Caco-2 (cell line): ENCODE measurements at regions not wholly inside any gene's neighbourhood (a gene's known extent, or its start where the extent isn't known, plus 50 kb on each side); places are given as distances from the start of the nearest gene placed in this dataset.

Source experiments
- BruUV-seq: library from RNA; stranded (reverse); fragments of 400-500 nt; replicated peaks from 2 replicates; lab custom pipeline; 2021; lab: Mats Ljungman, UMichigan
- CTCF ChIA-PET: fragments of 300-600 bp; sonication (Branson Sonifier 250); formaldehyde crosslinking; loops from one replicate; lab custom pipeline; 2022; ENCODE audit warnings: antibody characterized with exemption; lab: Charles Lee
- POLR2A ChIA-PET: fragments of 300-600 bp; sonication (Branson Sonifier 250); formaldehyde crosslinking; loops from one replicate; lab custom pipeline; 2022; ENCODE audit warnings: antibody characterized with exemption; lab: Charles Lee
- DNase-seq, 2 experiments: peaks; one replicate each; pipeline versions ENCODE4 v3.0.0 to v3.0.0-alpha.2; 2020 to 2022
- H3K27me3 ChIP-seq: replicated peaks from 2 replicates; pipeline ENCODE4 v1.6.0; 2011; ENCODE audit warnings: low read length; ENCODE audit not compliant: control insufficient read depth, insufficient read depth
- H3K36me3 ChIP-seq: 2 replicates; pipeline ENCODE4 v1.5.1; 2011; ENCODE audit warnings: low read length; ENCODE audit not compliant: control insufficient read depth, insufficient read depth
- H3K4me1 ChIP-seq: fragments of 250-450 bp; sonication (Bioruptor Pico); 2 replicates; pipeline ENCODE4 v1.5.1; 2020; ENCODE audit warnings: mild to moderate bottlenecking
- H3K4me3 ChIP-seq: 2 replicates; pipeline ENCODE4 v1.5.1; 2011; ENCODE audit warnings: low read depth, mild to moderate bottlenecking, control low read depth, low read length
- H3K9me3 ChIP-seq: fragments of 250-450 bp; sonication (Bioruptor Pico); 2 replicates; pipeline ENCODE4 v1.5.1; 2020; ENCODE audit warnings: mild to moderate bottlenecking, moderate library complexity
- H3K27ac Mint-ChIP-seq: one replicate; pipeline ENCODE4 v1.8.0; 2022; ENCODE audit warnings: mixed read lengths; ENCODE audit not compliant: unreplicated experiment
- H3K27me3 Mint-ChIP-seq: one replicate; pipeline ENCODE4 v1.8.0; 2022; ENCODE audit warnings: mixed read lengths; ENCODE audit not compliant: insufficient read depth, unreplicated experiment
- H3K36me3 Mint-ChIP-seq: one replicate; pipeline ENCODE4 v1.8.0; 2022; ENCODE audit warnings: mild to moderate bottlenecking, mixed read lengths; ENCODE audit not compliant: insufficient read depth, unreplicated experiment
- H3K4me1 Mint-ChIP-seq: one replicate; pipeline ENCODE4 v1.8.0; 2022; ENCODE audit warnings: low read depth, mixed read lengths; ENCODE audit not compliant: unreplicated experiment
- H3K4me3 Mint-ChIP-seq: one replicate; pipeline ENCODE4 v1.8.0; 2022; ENCODE audit warnings: mild to moderate bottlenecking, moderate library complexity, mixed read lengths; ENCODE audit not compliant: unreplicated experiment
- H3K9me3 Mint-ChIP-seq: one replicate; pipeline ENCODE4 v1.8.0; 2022; ENCODE audit warnings: mixed read lengths; ENCODE audit not compliant: unreplicated experiment
- CTCF ChIP-seq, 2 experiments: fragments of 200-600 bp in 1 of 2; IDR thresholded peaks; 1 replicate in 1 of 2; 2 replicates in 1 of 2; pipeline versions ENCODE4 v1.5.1 to v1.8.0; 2011 to 2022; ENCODE audit warnings: antibody characterized with exemption in 1 of 2, control low read depth in 1 of 2, inconsistent platforms in 1 of 2, low read depth in 1 of 2, low read length in 1 of 2, mild to moderate bottlenecking in 1 of 2, moderate library complexity in 1 of 2; ENCODE audit not compliant: insufficient read depth in 1 of 2, severe bottlenecking in 1 of 2, unreplicated experiment in 1 of 2
- intact Hi-C: fragments of 100-400 bp; cut with micrococcal nuclease; formaldehyde crosslinking; loops from one replicate; pipeline ENCODE4 v1.10.0; 2022; ENCODE audit not compliant: unreplicated experiment

- Mint-ChIP-seq H3K27ac (no peak overlapping the region), H3K27me3 (no peaks in the 10 kb centered on the region), H3K9me3 (no peaks in the 10 kb centered on the region), H3K36me3 (no peaks in the 10 kb centered on the region), H3K4me3 (no peak overlapping the region), H3K4me1 (peaks cover 6% of the 10 kb centered on the region)
- intact Hi-C loops, result no loop called here
- H3K36me3 ChIP-seq, result no peaks in the 10 kb centered on the region
- H3K27me3 ChIP-seq, result no peaks in the 10 kb centered on the region
- no peaks in the 10 kb centered on the region for H3K9me3 ChIP-seq
- no peak for TF ChIP-seq CTCF (IDR thresholded peaks at IDR 0.05; ENCODE audit: insufficient read depth in 1 of 2, low read depth in 1 of 2, low read length in 1 of 2, severe bottlenecking in 1 of 2, unreplicated experiment in 1 of 2)
- no peak overlapping the region for H3K4me3 ChIP-seq
- BruUV-seq, result no TSS peak
- DNase-seq, result no peak
- ChIA-PET POLR2A (no interaction called here), CTCF (no interaction called here)
- H3K4me1 ChIP-seq, result peaks cover 9% of the 10 kb centered on the region; the same call in 1 of the 2 replicates
Observed at GRCh38 chr7:116425647-116426209, 73.8 kb upstream of the CAV2 start.

- Mint-ChIP-seq H3K4me1 (peaks cover 6% of the 10 kb centered on the region), H3K4me3 (no peak overlapping the region), H3K27me3 (no peaks in the 10 kb centered on the region), H3K36me3 (no peaks in the 10 kb centered on the region), H3K9me3 (no peaks in the 10 kb centered on the region), H3K27ac (no peak overlapping the region)
- intact Hi-C loops, result no loop called here
- Histone ChIP-seq H3K4me1 (peaks cover 9% of the 10 kb centered on the region; the same call in 1 of the 2 replicates), H3K4me3 (no peak overlapping the region), H3K36me3 (no peaks in the 10 kb centered on the region), H3K9me3 (no peaks in the 10 kb centered on the region), H3K27me3 (no peaks in the 10 kb centered on the region)
- BruUV-seq, result no TSS peak
- DNase-seq, result no peak
- ChIA-PET POLR2A (no interaction called here), CTCF (no interaction called here)
- TF ChIP-seq CTCF (IDR thresholded peaks at IDR 0.05; ENCODE audit: insufficient read depth in 1 of 2, low read depth in 1 of 2, low read length in 1 of 2, severe bottlenecking in 1 of 2, unreplicated experiment in 1 of 2), result no peak
Observed at GRCh38 chr7:116426428-116427156, 72.9 kb upstream of the CAV2 start.

- H3K9me3 Mint-ChIP-seq, result no peaks in the 10 kb centered on the region
- peaks cover 6% of the 10 kb centered on the region for H3K4me1 Mint-ChIP-seq
- Histone ChIP-seq H3K4me1 (peaks cover 9% of the 10 kb centered on the region; the same call in 1 of the 2 replicates), H3K9me3 (no peaks in the 10 kb centered on the region), H3K27me3 (no peaks in the 10 kb centered on the region), H3K36me3 (no peaks in the 10 kb centered on the region), H3K4me3 (no peak overlapping the region)
- intact Hi-C loops, result loop anchor here (10.0 kb wide), 1 partner anchor 255 kb away; no protein-coding TSS in a partner anchor
- BruUV-seq, result no TSS peak
- no peaks in the 10 kb centered on the region for H3K36me3 Mint-ChIP-seq
- no peak for TF ChIP-seq CTCF (IDR thresholded peaks at IDR 0.05; ENCODE audit: insufficient read depth in 1 of 2, low read depth in 1 of 2, low read length in 1 of 2, severe bottlenecking in 1 of 2, unreplicated experiment in 1 of 2)
- H3K4me3 Mint-ChIP-seq, result no peak overlapping the region
- ChIA-PET CTCF (no interaction called here), POLR2A (no interaction called here)
- H3K27me3 Mint-ChIP-seq, result no peaks in the 10 kb centered on the region
- H3K27ac Mint-ChIP-seq, result no peak overlapping the region
- DNase-seq, result no peak
Observed at GRCh38 chr7:116429986-116430619, 69.4 kb upstream of the CAV2 start.
